CD8-positive, alpha-beta memory T cell (primary cell): ENCODE measurements at regions not wholly inside any gene's neighbourhood (a gene's known extent, or its start where the extent isn't known, plus 50 kb on each side); places are given as distances from the start of the nearest gene placed in this dataset.

Experiments
- CTCF ChIA-PET: fragments of 350-600 bp; sonication (Branson Sonifier 250); formaldehyde crosslinking; loops from one replicate; lab custom pipeline; 2021; ENCODE audit warnings: antibody characterized with exemption; lab: Charles Lee
- POLR2A ChIA-PET: fragments of 350-600 bp; sonication (Branson Sonifier 250); formaldehyde crosslinking; loops from one replicate; lab custom pipeline; 2021; ENCODE audit warnings: antibody characterized with exemption; lab: Charles Lee
- DNase-seq, 5 donors: peaks; one replicate each; pipeline versions ENCODE4 v3.0.0 to v3.0.0-alpha.2; 2020 to 2022; ENCODE audit warnings: mixed read lengths in 1 of 5
- H3K27ac ChIP-seq: one replicate; pipeline ENCODE4 v1.7.0; 2013; ENCODE audit warnings: low read depth, mild to moderate bottlenecking, low read length, moderate library complexity
- H3K27me3 ChIP-seq: 2 replicates; pipeline ENCODE4 v1.7.0; 2013; ENCODE audit warnings: low read length, mild to moderate bottlenecking; ENCODE audit not compliant: insufficient read depth, poor library complexity, severe bottlenecking
- H3K36me3 ChIP-seq: 2 replicates; pipeline ENCODE4 v1.7.0; 2013; ENCODE audit warnings: mild to moderate bottlenecking, low read length, moderate library complexity; ENCODE audit not compliant: insufficient read depth
- H3K4me1 ChIP-seq: 2 replicates; pipeline ENCODE4 v1.7.0; 2013; ENCODE audit warnings: mild to moderate bottlenecking, low read length, moderate library complexity; ENCODE audit not compliant: insufficient read depth
- H3K4me3 ChIP-seq: 2 replicates; pipeline ENCODE4 v1.7.0; 2013; ENCODE audit warnings: mild to moderate bottlenecking, low read length
- H3K9me3 ChIP-seq: 2 replicates; pipeline ENCODE4 v1.7.0; 2013; ENCODE audit warnings: mild to moderate bottlenecking, low read length
- H3K27ac Mint-ChIP-seq, 8 donors: one replicate each; pipeline ENCODE4 v1.8.0; 2020 to 2021; ENCODE audit warnings: mixed read lengths in 8 of 8, mild to moderate bottlenecking in 6 of 8, inconsistent platforms in 3 of 8, moderate library complexity in 3 of 8
- H3K27me3 Mint-ChIP-seq, 2 donors: one replicate each; pipeline ENCODE4 v1.8.0; 2020 to 2021; ENCODE audit warnings: mixed read lengths in 2 of 2, mild to moderate bottlenecking in 1 of 2, moderate library complexity in 1 of 2
- H3K36me3 Mint-ChIP-seq, 3 donors: one replicate each; pipeline ENCODE4 v1.8.0; 2020 to 2021; ENCODE audit warnings: mixed read lengths in 3 of 3, inconsistent platforms in 1 of 3, mild to moderate bottlenecking in 1 of 3
- H3K4me1 Mint-ChIP-seq, 3 donors: one replicate each; pipeline ENCODE4 v1.8.0; 2020 to 2021; ENCODE audit warnings: mixed read lengths in 3 of 3, inconsistent platforms in 1 of 3, mild to moderate bottlenecking in 1 of 3
- H3K4me3 Mint-ChIP-seq, 7 donors: one replicate each; pipeline ENCODE4 v1.8.0; 2020 to 2021; ENCODE audit warnings: mixed read lengths in 7 of 7, mild to moderate bottlenecking in 6 of 7, moderate library complexity in 4 of 7, inconsistent platforms in 2 of 7
- H3K9me3 Mint-ChIP-seq, 5 donors: one replicate each; pipeline ENCODE4 v1.8.0; 2020 to 2022; ENCODE audit warnings: mixed read lengths in 5 of 5, mild to moderate bottlenecking in 3 of 5, moderate library complexity in 2 of 5, inconsistent platforms in 1 of 5

- no peaks in the 10 kb centered on the region for H3K9me3 Mint-ChIP-seq
- ChIA-PET POLR2A (no interaction called here), CTCF (no interaction called here)
- H3K27ac Mint-ChIP-seq: no peak overlapping the region
- no peaks in the 10 kb centered on the region for H3K4me1 ChIP-seq
- H3K27ac ChIP-seq: no peak overlapping the region
- no peak for DNase-seq
- no peaks in the 10 kb centered on the region for H3K4me1 Mint-ChIP-seq
- no peak overlapping the region for H3K4me3 ChIP-seq
- no peak overlapping the region for H3K4me3 Mint-ChIP-seq
- H3K27me3 ChIP-seq: no peaks in the 10 kb centered on the region
- H3K36me3 Mint-ChIP-seq: no peaks in the 10 kb centered on the region
- no peaks in the 10 kb centered on the region for H3K27me3 Mint-ChIP-seq
- H3K9me3 ChIP-seq: no peaks in the 10 kb centered on the region
- no peaks in the 10 kb centered on the region for H3K36me3 ChIP-seq
Observed at GRCh38 chr21:25369524-25370300, 237.6 kb downstream of the MRPL39 start.

DNA sequence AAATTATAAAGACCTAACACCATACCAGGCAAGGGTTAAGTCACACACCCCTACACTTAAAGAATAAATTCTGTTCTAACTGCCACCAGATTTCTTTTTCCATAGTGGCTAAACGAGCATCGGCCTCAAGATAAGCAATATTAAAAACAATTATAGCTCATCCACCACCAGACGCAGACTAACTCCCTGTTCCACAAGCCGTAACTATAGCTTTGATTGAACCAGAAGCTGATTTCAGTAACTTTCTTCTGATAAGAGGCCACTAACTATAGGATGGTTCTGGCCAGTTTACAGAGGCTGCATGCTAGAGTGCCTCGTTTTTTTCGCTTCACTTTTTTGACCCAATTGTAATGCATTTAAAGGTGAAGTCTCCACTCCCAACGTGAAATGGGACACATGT is 238.8 kb downstream of the MRPL39 start:
- Histone ChIP-seq H3K4me1 (no peaks in the 10 kb centered on the region), H3K9me3 (no peaks in the 10 kb centered on the region), H3K27ac (no peak overlapping the region), H3K27me3 (no peaks in the 10 kb centered on the region), H3K36me3 (no peaks in the 10 kb centered on the region), H3K4me3 (no peak overlapping the region)
- Mint-ChIP-seq H3K9me3 (no peaks in the 10 kb centered on the region), H3K36me3 (no peaks in the 10 kb centered on the region), H3K27ac (no peak overlapping the region), H3K4me3 (no peak overlapping the region), H3K27me3 (no peaks in the 10 kb centered on the region), H3K4me1 (no peaks in the 10 kb centered on the region)
- ChIA-PET POLR2A (no interaction called here), CTCF (interaction anchor here (0.8 kb wide), 1 partner anchor 17 kb away, joined by 3 read pairs; no protein-coding TSS in a partner anchor)
- no peak for DNase-seq

DNA sequence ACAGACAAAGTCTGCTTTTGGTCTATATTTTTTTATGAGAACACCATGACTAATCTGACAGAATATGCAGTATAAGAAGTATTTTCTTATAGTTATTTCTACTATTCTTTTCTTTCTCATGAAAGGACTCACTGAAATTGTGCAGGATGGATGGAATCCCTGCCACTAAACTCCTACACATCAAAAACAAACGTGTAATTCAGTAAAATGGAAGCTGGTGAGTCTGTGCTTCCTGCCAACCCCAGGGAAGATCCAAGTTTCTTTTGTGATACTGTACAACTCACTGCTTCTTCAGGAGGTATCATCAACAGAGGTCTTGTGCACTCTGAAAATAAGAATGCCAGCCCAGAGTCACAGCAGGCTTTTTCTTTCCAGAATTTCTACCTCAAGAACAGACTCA is 241.2 kb downstream of the MRPL39 start:
- ChIA-PET CTCF (no interaction called here), POLR2A (no interaction called here)
- H3K27me3 Mint-ChIP-seq: peaks cover 0 to 4% of the 10 kb centered on the region in 2 donors
- Histone ChIP-seq H3K9me3 (no peaks in the 10 kb centered on the region), H3K27ac (no peak overlapping the region), H3K4me1 (no peaks in the 10 kb centered on the region), H3K4me3 (no peak overlapping the region), H3K27me3 (no peaks in the 10 kb centered on the region), H3K36me3 (no peaks in the 10 kb centered on the region)
- no peak for DNase-seq
- H3K4me3 Mint-ChIP-seq: no peak overlapping the region
- no peak overlapping the region for H3K27ac Mint-ChIP-seq
- no peaks in the 10 kb centered on the region for H3K9me3 Mint-ChIP-seq
- H3K36me3 Mint-ChIP-seq: no peaks in the 10 kb centered on the region
- H3K4me1 Mint-ChIP-seq: no peaks in the 10 kb centered on the region

GRCh38 chr21:25362375-25363267 is 244.7 kb downstream of the MRPL39 start:
- Histone ChIP-seq H3K9me3 (no peaks in the 10 kb centered on the region), H3K27ac (no peak overlapping the region), H3K36me3 (no peaks in the 10 kb centered on the region), H3K4me1 (no peaks in the 10 kb centered on the region), H3K27me3 (no peaks in the 10 kb centered on the region), H3K4me3 (no peak overlapping the region)
- POLR2A ChIA-PET: no interaction called here
- H3K27me3 Mint-ChIP-seq: peaks cover 1 to 4% of the 10 kb centered on the region in 2 donors
- no peak overlapping the region for H3K27ac Mint-ChIP-seq
- CTCF ChIA-PET: no interaction called here
- H3K36me3 Mint-ChIP-seq: no peaks in the 10 kb centered on the region
- DNase-seq: no peak
- no peak overlapping the region for H3K4me3 Mint-ChIP-seq
- no peaks in the 10 kb centered on the region for H3K4me1 Mint-ChIP-seq
- H3K9me3 Mint-ChIP-seq: no peaks in the 10 kb centered on the region

DNA sequence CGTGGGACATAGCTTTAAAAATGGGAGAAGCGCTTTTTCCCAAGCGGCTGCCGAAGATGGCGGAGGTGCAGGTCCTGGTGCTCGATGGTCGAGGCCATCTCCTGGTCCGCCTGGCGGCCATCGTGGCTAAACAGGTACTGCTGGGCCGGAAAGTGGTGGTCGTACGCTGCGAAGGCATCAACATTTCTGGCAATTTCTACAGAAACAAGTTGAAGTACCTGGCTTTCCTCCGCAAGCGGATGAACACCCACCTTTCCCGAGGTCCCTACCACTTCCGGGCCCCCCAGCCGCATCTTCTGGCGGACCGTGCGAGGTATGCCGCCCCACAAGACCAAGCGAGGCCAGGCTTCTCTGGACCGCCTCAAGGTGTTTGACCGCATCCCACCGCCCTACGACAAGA is 245.5 kb downstream of the MRPL39 start:
- Mint-ChIP-seq H3K9me3 (no peaks in the 10 kb centered on the region), H3K36me3 (no peaks in the 10 kb centered on the region), H3K27me3 (peaks cover 1 to 4% of the 10 kb centered on the region in 2 donors), H3K4me3 (no peak overlapping the region), H3K27ac (no peak overlapping the region), H3K4me1 (no peaks in the 10 kb centered on the region)
- CTCF ChIA-PET: no interaction called here
- H3K27me3 ChIP-seq: no peaks in the 10 kb centered on the region
- H3K9me3 ChIP-seq: no peaks in the 10 kb centered on the region
- no peaks in the 10 kb centered on the region for H3K36me3 ChIP-seq
- no peak for DNase-seq
- H3K4me1 ChIP-seq: no peaks in the 10 kb centered on the region
- H3K4me3 ChIP-seq: no peak overlapping the region
- no peak overlapping the region for H3K27ac ChIP-seq
- POLR2A ChIA-PET: no interaction called here

DNA sequence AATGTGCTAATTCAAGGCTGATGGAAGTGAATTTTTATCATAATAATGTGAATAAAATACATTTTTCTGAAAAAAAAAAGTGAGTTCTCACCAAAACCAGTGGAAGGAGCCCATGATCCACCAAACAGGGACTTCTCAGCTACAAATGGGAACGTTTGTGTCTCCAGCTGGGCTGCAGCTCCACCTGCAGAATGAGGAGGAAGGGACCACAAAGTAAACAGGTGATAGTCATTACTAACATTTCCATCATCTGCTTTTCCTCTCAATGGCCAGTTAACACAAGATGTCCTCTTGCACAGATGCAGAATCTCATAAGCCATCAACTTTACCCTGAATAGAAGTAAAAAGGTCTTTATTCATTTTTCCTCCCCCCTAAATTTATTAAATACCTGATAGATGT is 246.2 kb downstream of the MRPL39 start:
- CTCF ChIA-PET: no interaction called here
- Histone ChIP-seq H3K27me3 (no peaks in the 10 kb centered on the region), H3K9me3 (no peaks in the 10 kb centered on the region), H3K4me3 (no peak overlapping the region), H3K27ac (no peak overlapping the region), H3K4me1 (no peaks in the 10 kb centered on the region), H3K36me3 (no peaks in the 10 kb centered on the region)
- H3K4me3 Mint-ChIP-seq: no peak overlapping the region
- no peaks in the 10 kb centered on the region for H3K4me1 Mint-ChIP-seq
- no peak overlapping the region for H3K27ac Mint-ChIP-seq
- DNase-seq: no peak
- H3K27me3 Mint-ChIP-seq: peaks cover 1 to 4% of the 10 kb centered on the region in 2 donors
- no peaks in the 10 kb centered on the region for H3K9me3 Mint-ChIP-seq
- POLR2A ChIA-PET: no interaction called here
- H3K36me3 Mint-ChIP-seq: no peaks in the 10 kb centered on the region

GRCh38 chr21:25360593-25360992 is 246.7 kb downstream of the MRPL39 start:
- no peaks in the 10 kb centered on the region for H3K4me1 ChIP-seq
- Mint-ChIP-seq H3K4me3 (no peak overlapping the region), H3K27ac (no peak overlapping the region), H3K9me3 (no peaks in the 10 kb centered on the region), H3K27me3 (peaks cover 1 to 4% of the 10 kb centered on the region in 2 donors), H3K36me3 (no peaks in the 10 kb centered on the region), H3K4me1 (no peaks in the 10 kb centered on the region)
- H3K27ac ChIP-seq: no peak overlapping the region
- H3K9me3 ChIP-seq: no peaks in the 10 kb centered on the region
- H3K27me3 ChIP-seq: no peaks in the 10 kb centered on the region
- no peaks in the 10 kb centered on the region for H3K36me3 ChIP-seq
- no peak overlapping the region for H3K4me3 ChIP-seq
- CTCF ChIA-PET: no interaction called here
- no peak for DNase-seq
- POLR2A ChIA-PET: no interaction called here

DNA sequence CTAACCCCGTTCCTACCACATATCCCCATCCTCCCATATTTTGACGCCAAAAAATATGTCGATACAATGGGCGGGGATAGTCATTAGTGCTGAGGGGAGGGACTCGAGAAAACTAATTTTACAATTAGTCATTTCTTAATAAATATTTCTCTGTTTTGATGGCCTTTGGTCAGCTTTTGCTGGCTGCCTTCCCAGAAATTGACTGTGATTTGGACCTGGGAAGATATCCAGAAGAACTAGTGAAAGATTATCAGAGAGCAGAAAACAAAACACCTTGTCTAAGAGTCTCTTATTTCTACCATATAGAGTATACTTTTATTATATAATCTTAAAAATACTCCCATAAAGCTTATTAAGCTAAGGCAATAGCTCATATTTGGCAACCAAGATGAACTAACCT is 247.6 kb downstream of the MRPL39 start:
- no peaks in the 10 kb centered on the region for H3K4me1 Mint-ChIP-seq
- no peaks in the 10 kb centered on the region for H3K9me3 Mint-ChIP-seq
- no peaks in the 10 kb centered on the region for H3K36me3 ChIP-seq
- DNase-seq: no peak
- POLR2A ChIA-PET: no interaction called here
- no peaks in the 10 kb centered on the region for H3K36me3 Mint-ChIP-seq
- H3K27me3 ChIP-seq: no peaks in the 10 kb centered on the region
- H3K27ac ChIP-seq: no peak overlapping the region
- H3K4me3 Mint-ChIP-seq: no peak overlapping the region
- CTCF ChIA-PET: no interaction called here
- peaks cover 1 to 4% of the 10 kb centered on the region in 2 donors for H3K27me3 Mint-ChIP-seq
- H3K9me3 ChIP-seq: no peaks in the 10 kb centered on the region
- no peak overlapping the region for H3K27ac Mint-ChIP-seq
- no peak overlapping the region for H3K4me3 ChIP-seq
- H3K4me1 ChIP-seq: no peaks in the 10 kb centered on the region
